Testis (tissue), 2 donors: ENCODE measurements at regions not wholly inside any gene's neighbourhood (a gene's known extent, or its start where the extent isn't known, plus 50 kb on each side); places are given as distances from the start of the nearest gene placed in this dataset.

ENCODE experiments used
- DNase-seq: peaks from one replicate; pipeline ENCODE4 v3.0.0-alpha.2; 2019
- H3K27ac ChIP-seq, 2 donors: fragments of 200-600 bp; sonication (generic); one replicate each; pipeline ENCODE4 v1.5.1; 2019
- H3K27me3 ChIP-seq: fragments of 200-600 bp; sonication (generic); one replicate; pipeline ENCODE4 v1.5.1; 2019
- H3K36me3 ChIP-seq: fragments of 200-600 bp; sonication (generic); one replicate; pipeline ENCODE4 v1.5.1; 2017; ENCODE audit warnings: low read depth; ENCODE audit errors: missing control alignments
- H3K4me1 ChIP-seq: fragments of 200-600 bp; sonication (generic); one replicate; pipeline ENCODE4 v1.5.1; 2019
- H3K4me3 ChIP-seq, 2 donors: fragments of 200-600 bp; sonication (generic); one replicate each; pipeline ENCODE4 v1.5.1; 2017 to 2019
- H3K9me3 ChIP-seq: fragments of 200-600 bp; sonication (generic); one replicate; pipeline ENCODE4 v1.5.1; 2017
- CTCF ChIP-seq, 3 experiments: fragments of 450-650 bp in 2 of 3; fragments of 200-600 bp in 1 of 3; sonication (generic) in 1 of 3; IDR thresholded peaks; one replicate each; pipeline ENCODE4 v1.5.1; 2016 to 2019; ENCODE audit warnings: antibody characterized with exemption in 3 of 3, mild to moderate bottlenecking in 2 of 3, moderate library complexity in 1 of 3
- POLR2A ChIP-seq: fragments of 450-650 bp; IDR thresholded peaks from one replicate; pipeline ENCODE4 v1.6.1; 2017; ENCODE audit warnings: antibody characterized with exemption, mild to moderate bottlenecking, moderate library complexity
- WGBS, 2 donors: methylation state at CpG; one replicate each; pipeline ENCODE4 v1.1.5; 2018; 5-methylcytosine and 5-hydroxymethylcytosine counted together
- intact Hi-C: fragments of 100-400 bp; cut with DNase I; formaldehyde crosslinking; loops from one replicate; pipeline ENCODE4 v1.15.1; 2023; ENCODE audit warnings: low total_unique reads

GRCh38 chr14:78106381-78106780 lies 63.8 kb upstream of the NRXN3 start:
- Histone ChIP-seq H3K27ac (no peak overlapping the region), H3K27me3 (no peaks in the 10 kb centered on the region), H3K4me1 (no peaks in the 10 kb centered on the region), H3K4me3 (no peak overlapping the region), H3K36me3 (no peaks in the 10 kb centered on the region), H3K9me3 (no peaks in the 10 kb centered on the region)
- 82 to 88% methylated on average over 2 of the region's 2 CpGs for WGBS, 2 donors
- intact Hi-C loops = no loop called here
- TF ChIP-seq CTCF (IDR thresholded peaks at IDR 0.05) (no peak), POLR2A (no peak)
- DNase-seq = no peak

GRCh38 chr14:78107166-78107565 lies 63.0 kb upstream of the NRXN3 start:
- no peak for DNase-seq
- TF ChIP-seq POLR2A = no peak
- TF ChIP-seq CTCF (IDR thresholded peaks at IDR 0.05) = no peak
- H3K4me3 ChIP-seq = no peak overlapping the region
- intact Hi-C loops = no loop called here
- H3K27ac ChIP-seq = no peak overlapping the region
- H3K27me3 ChIP-seq = no peaks in the 10 kb centered on the region
- no peaks in the 10 kb centered on the region for H3K36me3 ChIP-seq
- no peaks in the 10 kb centered on the region for H3K4me1 ChIP-seq
- no peaks in the 10 kb centered on the region for H3K9me3 ChIP-seq

GRCh38 chr14:78119440-78119839 lies 50.7 kb upstream of the NRXN3 start:
- TF ChIP-seq CTCF (IDR thresholded peaks at IDR 0.05) (no peak), POLR2A (no peak)
- no peak for DNase-seq

More at GRCh38 chr14:78119440-78119839, 50.7 kb upstream of the NRXN3 start:
- Histone ChIP-seq H3K36me3 (no peaks in the 10 kb centered on the region), H3K9me3 (no peaks in the 10 kb centered on the region), H3K27ac (no peak overlapping the region), H3K27me3 (no peaks in the 10 kb centered on the region), H3K4me3 (no peak overlapping the region), H3K4me1 (no peaks in the 10 kb centered on the region)
- WGBS, 2 donors = 93 to 98% methylated on average over 3 of the region's 3 CpGs
- intact Hi-C loops = no loop called here
